CD4-positive, alpha-beta T cell treated with Interleukin-12 subunit alpha and Interleukin-12 subunit beta, for 1 hour (primary cell): ENCODE measurements at regions not wholly inside any gene's neighbourhood (a gene's known extent, or its start where the extent isn't known, plus 50 kb on each side); places are given as distances from the start of the nearest gene placed in this dataset.
A peak's percentile ranks its signal among the peaks of the same experiment; 100 is the strongest.
"Not testable (repeated sequence)": the region's sequence is repeated elsewhere in the genome, so short reads cannot be mapped to it uniquely, and the experiment has no call there.

Experiments used
- DNase-seq: peaks from one replicate; pipeline ENCODE4 v3.0.0-alpha.2; 2020

DNA sequence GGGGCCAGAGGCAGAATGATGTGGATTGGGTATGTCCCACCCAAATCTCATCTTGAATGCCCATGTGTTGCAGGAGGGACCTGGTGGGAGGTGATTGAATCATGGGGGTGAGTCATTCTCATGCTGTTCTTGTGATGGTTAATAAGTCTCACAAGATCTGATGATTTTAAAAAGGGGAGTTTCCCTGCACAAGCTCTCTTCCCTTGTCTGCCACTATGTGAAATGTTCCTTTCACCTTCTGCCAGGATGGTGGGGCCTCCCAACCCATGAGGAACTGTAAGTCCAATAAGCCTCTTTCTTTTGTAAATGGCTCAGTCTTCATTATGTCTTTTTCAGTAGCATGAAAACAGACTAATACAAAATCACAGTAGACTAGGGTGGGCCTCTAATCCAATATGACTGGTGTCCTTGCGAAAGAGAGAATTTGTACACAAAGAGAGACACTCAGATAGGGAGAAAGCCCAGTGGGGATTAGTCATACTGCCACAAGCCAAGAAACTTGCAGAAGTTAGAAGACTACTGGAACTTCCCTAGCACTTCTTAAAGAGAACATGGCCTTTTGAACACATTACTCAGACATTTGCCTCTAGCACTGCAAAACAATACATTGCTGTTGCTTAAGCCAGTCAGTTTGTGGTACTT, 68.4 kb downstream of the ANXA1 start:
- peak; percentile 8 for DNase-seq

DNA sequence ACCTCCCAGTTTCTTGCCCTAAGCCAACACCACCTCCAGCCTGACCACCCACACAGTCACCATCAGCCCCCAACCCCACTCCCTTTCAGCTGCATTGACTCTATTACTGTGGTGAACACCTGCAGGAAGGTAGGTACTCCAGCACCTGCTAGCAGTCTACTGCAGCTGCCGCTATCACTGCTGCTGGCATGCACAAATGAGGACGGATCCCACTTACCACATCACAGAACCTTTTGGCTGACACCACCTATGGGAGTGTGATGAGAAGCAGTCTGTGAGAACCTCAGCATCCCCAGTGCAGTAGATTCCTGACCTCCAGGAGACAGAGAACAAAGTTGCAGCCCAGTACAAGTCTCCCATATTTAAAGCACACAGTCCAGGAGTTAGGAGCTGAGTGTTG, 71.9 kb downstream of the ANXA1 start:
- no peak for DNase-seq

DNA sequence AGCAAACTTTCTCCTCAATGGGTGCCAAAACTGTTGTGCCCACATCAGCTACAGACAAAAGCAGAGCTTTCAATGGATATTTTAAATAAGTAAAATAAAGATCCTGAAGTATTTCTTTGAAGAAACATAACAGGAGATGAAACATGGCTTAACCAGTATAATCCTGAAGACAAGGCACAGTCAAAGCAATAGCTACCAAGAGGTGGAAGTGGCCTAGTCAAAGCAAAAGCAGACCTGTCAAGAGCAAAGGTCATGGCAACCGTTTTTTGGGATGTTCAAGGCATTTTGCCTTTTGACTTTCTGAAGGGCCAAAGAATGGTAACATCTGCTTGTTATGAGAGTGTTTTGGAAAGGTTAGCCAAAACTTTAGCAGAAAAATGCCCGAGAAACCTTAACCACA, 77.9 kb downstream of the ANXA1 start:
- DNase-seq = no peak

DNA sequence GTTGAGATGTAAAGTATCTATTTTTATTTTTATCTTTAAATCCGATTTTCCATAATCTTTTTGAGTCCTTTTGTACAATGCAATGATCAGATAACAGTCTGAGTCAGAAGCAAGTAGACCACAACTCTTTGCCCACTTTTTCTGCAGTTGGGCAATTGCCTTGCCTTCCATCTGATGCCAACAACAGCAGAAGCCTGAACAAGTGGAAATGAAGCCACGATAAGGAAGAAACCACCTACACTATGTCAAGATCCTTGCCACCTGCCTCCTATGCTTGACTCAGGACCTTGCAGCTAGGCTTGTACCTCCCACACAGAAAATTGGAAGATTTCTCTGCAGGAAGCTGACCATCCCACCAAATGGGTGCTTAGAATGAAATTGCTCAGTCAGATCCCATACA, 78.6 kb downstream of the ANXA1 start:
- no peak for DNase-seq

DNA sequence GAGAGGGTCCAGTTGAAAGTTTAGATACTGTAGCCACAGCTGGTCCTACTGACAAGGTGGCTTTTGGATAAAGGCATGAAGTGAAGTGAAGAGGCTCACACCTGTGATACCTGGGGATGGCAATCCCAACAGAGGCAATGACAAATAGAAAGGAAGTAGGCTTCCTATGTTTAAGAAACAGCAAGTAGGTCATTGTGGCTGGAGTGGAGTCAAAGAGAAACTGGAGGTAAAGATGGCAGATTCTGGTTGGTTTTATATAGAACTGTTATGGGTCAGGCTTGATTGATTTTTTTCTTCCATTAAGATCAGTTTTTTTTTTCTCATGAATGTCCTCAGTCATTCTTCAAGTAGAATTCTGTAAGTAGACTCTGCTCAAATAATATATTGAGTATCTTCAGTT, 79.5 kb downstream of the ANXA1 start:
- no peak for DNase-seq

DNA sequence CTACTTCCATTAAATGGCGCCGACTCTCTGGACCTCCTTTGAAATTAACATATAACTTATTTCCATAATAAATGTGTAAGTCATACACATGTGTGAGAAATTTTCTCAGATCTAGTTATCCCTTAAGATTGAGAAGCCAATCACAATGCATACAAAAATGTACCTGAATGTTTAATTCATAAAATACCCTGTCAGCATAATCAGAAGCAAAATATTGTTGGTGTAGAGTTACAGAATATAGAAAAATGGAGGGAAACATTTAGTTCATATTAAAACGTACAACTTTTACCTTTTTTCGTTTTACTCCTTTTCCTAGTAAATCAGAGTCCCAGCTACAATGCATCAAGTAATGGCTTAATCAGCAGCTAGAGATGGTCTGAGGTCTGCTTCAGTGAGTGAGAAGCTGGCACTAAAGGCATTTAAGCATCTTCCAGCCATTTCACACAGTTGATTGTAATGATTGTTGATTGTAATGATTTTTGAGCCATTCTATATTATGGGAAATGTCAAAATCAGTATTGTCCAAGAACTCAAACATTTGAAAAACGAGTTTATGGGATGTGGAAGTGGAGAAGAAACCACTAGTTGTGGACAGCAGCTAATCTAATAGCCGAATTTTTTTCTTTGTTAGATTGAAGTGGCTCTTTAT, 81.8 kb downstream of the ANXA1 start:
- DNase-seq = no peak

DNA sequence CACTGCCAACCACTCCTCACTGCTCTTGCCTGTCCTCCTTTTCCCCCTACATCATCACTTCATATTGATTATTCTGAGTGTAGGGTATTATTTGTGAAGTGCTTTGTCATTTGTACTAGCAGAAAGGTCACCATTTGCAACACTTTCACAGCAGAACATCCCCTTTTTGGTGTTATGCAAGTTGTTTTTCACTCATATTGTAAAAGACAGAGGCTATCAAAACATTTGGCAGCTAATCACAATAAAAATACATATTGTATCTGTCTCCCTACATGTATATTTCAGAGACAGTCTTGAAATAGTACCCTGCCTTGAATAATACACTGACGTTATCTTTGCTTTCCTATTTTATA, 82.3 kb downstream of the ANXA1 start:
- no peak for DNase-seq

DNA sequence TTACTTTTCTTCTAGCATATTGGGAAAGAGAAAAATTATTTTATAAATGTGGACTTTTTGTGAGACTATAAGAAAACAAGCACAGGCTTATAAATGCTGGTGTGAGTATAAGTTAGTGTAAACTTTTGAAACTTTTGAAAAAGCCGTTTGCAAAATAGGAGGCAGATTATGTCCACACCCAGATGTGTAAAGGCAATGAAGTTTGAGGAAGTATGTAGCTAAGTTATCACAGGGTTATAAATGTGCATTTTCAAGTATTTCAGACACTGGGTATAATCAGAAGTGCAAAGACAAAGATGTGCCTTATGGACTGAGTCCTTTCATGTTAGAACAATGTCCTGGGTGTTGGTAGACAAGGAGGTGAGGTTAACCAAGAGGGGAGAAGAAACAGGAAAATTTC, 85.5 kb downstream of the ANXA1 start:
- DNase-seq = no peak

DNA sequence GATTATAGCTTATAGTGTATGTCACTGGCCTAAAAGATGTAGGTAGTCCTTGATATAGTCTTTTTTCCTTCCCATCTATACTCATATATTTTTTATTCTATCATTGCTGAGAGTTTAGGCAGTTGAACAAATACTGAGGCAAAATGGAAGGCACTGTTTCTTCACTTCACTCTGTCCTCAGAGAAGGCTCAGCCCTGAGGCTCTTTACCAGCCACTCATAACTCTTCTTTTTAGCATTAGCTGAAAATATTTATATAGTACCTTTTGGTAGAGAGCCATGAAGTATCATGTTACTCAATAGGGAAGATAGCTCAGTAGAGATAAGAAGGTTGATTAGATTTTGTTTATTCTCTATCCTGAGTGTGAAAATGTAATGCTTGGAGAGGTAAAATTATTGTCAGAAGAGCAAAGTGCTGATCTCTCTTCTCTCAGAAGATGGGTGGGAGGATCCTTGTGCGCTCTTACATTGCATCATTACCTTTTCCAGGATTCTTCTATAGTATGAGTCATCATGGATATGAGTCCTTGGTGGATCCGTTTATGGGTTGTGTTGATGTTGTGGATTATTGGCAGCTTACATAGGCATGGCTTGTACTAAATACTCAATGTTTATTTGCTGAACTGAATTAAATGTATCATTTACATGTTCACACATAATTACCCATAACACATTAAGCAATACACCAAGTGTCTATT, 88.1 kb downstream of the ANXA1 start:
- no peak for DNase-seq

DNA sequence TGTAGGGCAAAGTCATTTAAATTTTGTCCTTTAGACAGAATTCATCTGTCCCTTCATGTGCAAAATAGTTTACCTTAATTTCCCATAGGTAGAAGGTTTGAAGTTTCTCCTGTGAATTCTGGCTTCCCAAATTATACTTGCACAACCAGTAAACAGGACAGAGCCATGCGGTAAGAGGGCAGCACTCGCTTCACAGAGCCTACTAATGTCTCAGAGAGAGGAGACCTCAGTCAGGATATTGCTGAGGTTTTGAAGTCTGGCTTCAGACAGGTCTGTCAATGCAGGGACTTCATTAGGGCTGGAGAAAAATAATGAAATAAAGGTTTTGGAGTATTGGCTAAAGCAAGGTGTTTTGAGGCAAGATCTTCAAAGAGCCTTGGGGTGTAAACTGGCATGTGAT, 91.4 kb downstream of the ANXA1 start:
- DNase-seq = no peak

DNA sequence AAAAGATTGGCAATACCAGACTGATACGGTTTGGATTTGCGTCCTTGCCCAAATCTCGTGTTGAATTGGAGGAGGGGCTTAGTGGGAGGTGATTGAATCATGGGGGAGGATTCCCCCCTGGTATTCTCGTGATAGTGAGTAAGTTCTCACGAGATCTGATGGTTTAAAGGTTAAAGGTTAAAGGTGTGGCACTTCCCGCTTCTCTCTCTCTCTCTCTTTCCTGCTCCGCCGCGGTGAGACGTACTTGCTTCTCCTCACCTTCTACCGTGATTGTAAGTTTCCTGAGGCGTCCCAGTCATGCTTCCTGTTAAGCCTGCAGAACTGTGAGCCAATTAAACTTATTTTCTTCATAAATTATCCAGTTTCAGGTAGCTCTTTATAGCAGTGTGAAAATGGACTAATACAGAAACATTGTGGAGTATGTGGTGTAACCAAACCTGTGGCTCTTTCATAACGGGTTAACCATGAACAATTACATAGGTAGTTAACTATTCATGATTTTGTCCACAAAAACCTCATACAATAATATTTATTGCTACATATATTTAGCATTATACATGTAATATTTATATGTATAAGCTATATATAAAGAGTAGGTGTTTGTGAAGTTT, 107.5 kb downstream of the ANXA1 start:
- no peak for DNase-seq

DNA sequence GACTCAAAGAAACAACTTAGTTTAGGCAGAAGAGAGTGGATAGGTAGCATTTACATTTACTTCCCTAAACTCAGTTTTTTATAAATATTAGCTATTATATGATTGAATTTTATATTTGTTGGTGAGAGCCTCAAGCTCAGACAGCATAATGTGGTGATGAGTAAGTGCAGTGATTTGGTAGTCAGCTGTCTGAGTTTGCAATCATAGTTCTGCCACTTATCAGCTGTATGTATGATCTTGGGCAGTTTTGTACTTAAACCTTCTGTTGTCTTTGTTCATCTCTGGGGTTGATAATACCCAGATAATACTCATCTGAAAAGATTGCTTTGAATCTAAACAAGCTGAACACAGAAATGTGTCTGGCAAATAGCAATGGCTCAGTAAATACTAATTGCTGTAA, 108.8 kb downstream of the ANXA1 start:
- DNase-seq = no peak

DNA sequence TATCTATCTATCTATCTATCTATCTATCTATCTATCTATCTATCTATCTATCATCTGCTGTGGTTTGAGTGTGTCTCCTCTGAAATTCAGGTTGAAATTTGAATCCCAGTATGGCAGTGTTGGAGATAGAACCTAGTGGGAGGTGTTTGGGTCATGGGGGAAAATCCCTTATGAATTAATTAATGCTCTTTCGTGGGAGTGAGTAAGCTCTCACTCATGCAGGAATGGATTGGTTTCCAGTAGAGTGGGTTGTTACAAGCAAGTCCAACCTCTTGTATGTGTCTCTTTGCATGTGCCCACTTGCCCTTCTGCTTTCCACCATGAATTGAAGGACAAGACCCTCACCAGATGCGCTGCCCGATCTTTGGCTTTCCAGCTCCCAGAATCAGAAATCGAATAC, 113.0 kb downstream of the ANXA1 start:
- DNase-seq = no peak

DNA sequence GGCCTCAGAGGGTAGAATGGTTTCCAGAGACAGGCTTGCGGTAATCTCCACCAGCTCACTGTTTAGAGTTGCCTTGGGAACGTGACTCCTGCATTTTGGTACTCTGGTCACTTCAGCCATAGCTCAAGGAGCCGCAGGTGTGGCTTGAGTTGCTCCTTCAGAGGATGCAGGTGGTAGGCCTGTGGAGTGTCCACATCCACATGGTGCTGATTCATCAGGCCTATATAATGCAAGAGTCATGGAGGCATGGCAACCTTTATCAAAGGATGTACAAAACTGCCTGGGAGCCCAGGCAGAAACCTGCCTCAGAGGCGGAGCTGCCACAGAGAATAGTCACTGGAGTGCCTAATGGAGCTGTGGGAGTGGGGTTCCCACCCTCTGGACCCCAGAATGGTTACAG, 114.2 kb downstream of the ANXA1 start:
- DNase-seq = no peak

DNA sequence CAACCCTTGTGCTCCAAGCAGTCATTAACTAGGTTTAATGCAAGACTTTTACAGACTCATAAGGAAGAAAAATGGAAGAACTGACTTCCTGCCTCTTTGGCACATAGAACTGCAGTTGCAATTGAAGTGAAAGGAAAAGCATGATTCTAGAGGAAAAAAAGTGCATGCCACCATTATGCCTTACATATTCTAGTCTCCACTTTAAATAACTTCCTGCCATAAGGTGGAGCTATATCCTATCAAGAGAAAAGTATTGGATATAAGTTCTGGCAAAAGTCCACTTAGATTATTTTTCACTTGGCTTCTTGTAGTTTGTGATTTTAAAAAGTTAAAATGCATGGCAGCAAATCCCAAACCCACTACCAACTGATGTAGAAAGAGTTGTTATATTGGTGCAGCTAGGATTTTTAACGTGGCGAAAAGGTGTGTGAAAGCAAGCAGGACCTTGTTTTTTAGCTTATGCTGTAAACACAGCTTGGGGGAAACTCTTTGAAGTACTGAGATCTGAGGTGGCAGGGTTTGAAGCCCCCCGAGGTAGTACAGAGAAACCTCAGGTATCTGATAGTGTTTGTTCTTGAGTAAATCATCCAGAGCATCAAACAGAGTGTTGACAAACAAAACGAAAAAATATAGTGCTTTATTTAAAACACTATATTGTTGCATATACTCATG, 117.9 kb downstream of the ANXA1 start:
- DNase-seq = no peak

DNA sequence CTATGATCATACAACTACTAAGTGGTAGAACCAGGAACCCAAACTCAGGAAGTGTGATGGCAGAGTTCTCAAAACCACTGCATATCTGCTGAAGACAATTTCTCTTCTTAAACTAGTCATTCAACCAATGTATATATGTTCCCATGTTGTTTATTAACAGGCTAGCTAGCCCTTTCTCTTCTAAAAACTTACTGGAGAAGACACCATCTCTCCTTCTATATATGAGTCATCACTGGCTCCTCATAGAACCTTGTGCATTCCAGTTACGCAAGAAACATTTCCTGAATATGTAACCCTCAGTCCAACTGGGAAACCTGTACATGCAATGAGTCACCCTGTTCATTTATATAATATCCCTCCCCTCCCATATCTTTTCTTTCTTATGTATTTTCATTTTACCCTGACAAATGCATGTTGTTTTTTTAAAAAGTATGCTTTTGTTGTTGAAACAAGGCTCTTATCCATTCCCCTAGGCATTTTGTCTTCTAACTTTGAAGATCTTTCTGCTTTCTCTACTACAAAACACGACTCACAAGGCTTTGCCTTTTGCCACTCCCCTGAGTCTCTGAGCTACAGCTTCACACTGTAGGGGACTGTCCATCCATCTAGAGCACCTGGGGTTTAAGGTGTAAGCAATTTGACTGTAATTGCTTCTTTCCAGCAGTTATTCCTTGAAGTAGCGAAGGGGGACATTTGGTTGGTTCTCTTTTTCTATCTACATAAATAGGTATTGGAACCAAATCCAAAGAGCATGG, 119.5 kb downstream of the ANXA1 start:
- DNase-seq = no peak

DNA sequence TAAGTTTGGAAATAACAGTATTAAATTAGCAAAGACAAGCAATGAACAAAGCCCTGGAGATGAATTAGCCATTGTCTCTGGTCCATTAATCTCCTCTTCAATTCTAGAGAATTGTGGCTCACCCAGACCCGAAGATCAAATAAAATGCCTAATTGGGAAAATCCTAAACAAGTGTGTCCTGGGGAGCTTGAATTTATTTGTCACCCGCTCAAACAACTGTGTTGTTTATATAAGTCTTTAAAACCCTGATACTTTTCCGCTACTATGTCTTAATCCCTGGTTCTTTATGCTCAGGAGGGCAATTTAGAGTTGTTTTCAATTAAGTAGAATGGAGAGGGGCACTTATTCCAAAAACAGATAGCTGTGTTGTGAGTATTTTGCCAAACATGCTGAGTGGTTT, 128.4 kb downstream of the ANXA1 start:
- no peak for DNase-seq

DNA sequence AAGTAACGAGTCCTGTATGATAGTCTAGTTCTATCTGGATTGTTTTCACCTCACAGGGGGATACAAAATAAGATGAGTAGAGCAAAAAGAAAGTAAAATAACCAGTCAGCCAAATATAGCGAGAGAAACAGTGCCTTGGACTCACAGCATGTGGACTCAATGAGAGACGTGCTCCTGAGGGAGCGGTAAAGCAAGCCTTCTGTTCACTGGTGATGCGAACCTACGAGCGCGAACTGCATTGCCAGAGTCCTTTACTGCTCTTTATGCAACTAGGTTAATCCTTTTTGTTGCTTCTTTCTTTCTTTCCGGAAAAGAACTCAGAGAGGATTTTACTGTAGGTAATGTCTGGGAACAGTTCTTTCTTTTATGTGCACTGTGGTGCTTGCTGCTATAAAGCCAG, 132.7 kb downstream of the ANXA1 start:
- no peak for DNase-seq

DNA sequence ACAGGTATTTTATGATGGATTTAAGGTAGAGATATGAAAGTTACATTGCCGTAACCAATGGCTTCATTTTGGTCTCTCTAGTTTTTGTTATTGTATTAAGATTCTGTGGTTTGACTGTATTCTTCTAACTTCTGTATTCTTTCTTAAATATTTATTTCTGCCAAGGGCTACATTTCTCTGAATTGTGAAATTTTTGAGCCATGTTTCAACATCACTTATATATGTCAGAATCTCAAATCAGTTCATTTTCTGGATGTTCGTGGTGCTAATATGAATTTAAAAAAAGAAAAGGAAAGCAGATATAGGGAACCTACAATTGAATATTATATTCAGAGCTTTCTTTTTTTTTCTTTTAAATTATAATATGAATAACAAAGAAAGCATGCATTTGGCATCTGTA, 142.7 kb downstream of the ANXA1 start:
- DNase-seq = no peak

DNA sequence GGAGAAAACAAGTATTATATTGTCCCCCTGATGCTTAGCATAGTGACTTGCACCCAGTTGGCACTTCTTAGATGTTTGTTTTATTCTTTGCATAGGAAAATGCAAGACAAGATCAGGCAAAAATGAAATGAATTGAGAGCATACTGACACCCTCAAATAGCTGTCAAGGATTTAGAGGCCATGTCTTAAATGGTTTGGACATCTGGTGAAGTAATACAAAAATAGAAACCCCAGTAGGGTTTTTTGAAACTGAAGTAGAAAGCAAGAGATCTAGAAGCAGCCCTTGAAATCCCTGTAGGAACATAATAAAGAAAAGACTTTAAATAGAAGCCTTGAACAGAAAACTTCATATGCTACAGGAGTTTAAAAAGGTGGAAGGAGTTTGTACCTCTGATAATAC, 174.3 kb downstream of the ANXA1 start:
- no peak for DNase-seq

DNA sequence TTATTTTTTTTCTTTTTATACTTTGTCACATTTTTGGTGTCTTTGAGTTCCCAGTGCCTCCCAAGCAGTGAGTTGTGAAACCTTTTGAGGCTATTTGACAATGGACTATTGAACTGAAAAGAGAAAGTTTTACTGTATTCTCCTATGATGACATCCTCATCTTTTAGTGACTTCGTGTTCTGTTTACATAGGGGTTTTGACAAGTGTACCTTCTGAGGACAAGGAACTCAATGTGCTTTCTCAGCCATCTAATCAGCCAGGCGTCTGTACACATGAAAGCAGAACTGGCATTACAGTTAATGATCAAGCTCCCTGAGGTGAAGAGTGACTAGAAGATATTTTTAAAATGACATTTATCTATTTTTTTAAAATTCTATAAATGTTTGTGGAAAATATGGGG, 175.5 kb downstream of the ANXA1 start:
- DNase-seq = no peak

DNA sequence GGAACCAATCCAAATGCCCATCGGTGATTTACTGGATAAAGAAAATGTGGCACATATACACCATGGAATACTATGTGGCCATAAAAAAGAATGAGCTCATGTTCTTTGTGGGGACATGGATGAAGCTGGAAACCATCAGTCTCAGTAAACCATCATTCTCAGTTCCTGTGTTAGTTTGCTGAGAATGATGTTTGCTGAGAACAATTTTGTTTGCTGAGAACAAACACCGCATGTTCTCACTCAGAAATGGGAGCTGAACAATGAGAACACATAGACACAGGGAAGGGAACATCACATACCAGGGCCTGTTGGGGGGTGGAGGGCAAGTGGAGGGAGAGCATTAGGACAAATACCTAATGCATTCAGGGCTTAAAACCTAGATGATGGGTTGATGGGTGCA, 185.5 kb downstream of the ANXA1 start:
- not testable (repeated sequence) for DNase-seq

DNA sequence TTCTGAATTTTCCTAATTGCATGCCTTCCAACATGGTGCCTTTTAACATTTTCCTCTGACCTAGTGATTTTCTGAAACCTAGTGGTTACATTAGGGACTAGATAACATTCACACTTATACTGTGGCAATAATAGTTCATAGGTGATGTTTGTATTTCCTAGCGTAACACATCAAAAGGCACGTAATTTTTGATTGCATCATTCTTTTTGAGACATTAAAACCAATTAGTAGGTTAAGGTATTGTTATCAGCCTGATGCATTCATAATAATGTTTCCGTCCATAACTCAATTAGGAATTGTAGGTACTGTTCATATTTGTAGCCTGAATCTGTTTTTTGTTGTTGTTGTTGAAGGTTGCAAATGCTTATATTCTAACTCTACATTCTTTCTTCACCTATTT, 192.4 kb downstream of the ANXA1 start:
- no peak for DNase-seq
